GM19438 (cell line): ENCODE measurements at regions not wholly inside any gene's neighbourhood (a gene's known extent, or its start where the extent isn't known, plus 50 kb on each side); places are given as distances from the start of the nearest gene placed in this dataset.
A peak's percentile ranks its signal among the peaks of the same experiment; 100 is the strongest.

Source experiments
- ATAC-seq: cut with Tn5 transposase; IDR thresholded peaks from one replicate; pipeline ENCODE4 v1.9.1; 2021; ENCODE audit warnings: low read depth; ENCODE audit not compliant: unreplicated experiment

- no peak for ATAC-seq
Measured at GRCh38 chr15:35170207-35170606, 85.1 kb upstream of the NANOGP8 start.

- no peak for ATAC-seq
Measured at GRCh38 chr15:35168464-35168863, 83.4 kb upstream of the NANOGP8 start.

GRCh38 chr15:35167675-35168074 lies 82.6 kb upstream of the NANOGP8 start:
- no peak for ATAC-seq

GRCh38 chr15:35166730-35167359 lies 81.8 kb upstream of the NANOGP8 start:
- ATAC-seq, result no peak

GRCh38 chr15:35161694-35162093 lies 76.6 kb upstream of the NANOGP8 start:
- no peak for ATAC-seq

GRCh38 chr15:35159170-35159569 lies 74.1 kb upstream of the NANOGP8 start:
- no peak for ATAC-seq

- no peak for ATAC-seq
Measured at GRCh38 chr15:35151782-35152181, 66.7 kb upstream of the NANOGP8 start.

GRCh38 chr15:35151381-35151780 lies 66.3 kb upstream of the NANOGP8 start:
- no peak for ATAC-seq

- no peak for ATAC-seq
Measured at GRCh38 chr15:35150361-35150760, 65.3 kb upstream of the NANOGP8 start.

- ATAC-seq, result no peak
Measured at GRCh38 chr15:35145336-35145735, 60.2 kb upstream of the NANOGP8 start.

GRCh38 chr15:35142578-35142977 lies 57.5 kb upstream of the NANOGP8 start:
- no peak for ATAC-seq

GRCh38 chr15:35141743-35142471 lies 56.8 kb upstream of the NANOGP8 start:
- ATAC-seq, result no peak

- ATAC-seq, result no peak
Measured at GRCh38 chr15:35139822-35140221, 54.7 kb upstream of the NANOGP8 start.

GRCh38 chr15:35137190-35137574 lies 52.1 kb upstream of the NANOGP8 start:
- ATAC-seq, result no peak

GRCh38 chr15:35136321-35137189 lies 51.5 kb upstream of the NANOGP8 start:
- peak; percentile 97 for ATAC-seq
